ENCODE measurements at regions not wholly inside any gene's neighbourhood (a gene's known extent, or its start where the extent isn't known, plus 50 kb on each side); places are given as distances from the start of the nearest gene placed in this dataset.

DNA sequence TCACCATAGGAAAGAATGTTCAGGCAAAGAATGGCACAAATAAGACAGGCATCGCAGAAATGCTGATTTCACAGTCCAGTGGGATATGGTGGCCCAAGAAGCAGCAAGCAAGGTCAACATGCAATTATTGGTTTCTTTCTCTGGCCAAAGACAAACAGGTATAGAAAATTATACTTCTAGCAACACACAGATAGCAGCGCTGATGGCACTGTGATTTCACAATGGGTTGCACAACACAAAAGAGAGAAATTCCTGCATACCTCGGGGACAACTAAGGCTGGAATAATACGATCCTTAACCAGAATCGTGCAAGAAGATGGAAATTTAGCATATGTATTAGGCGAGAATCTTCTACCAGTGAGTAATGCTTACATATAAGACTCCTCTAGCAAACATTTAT lies 76.3 kb upstream of the NR2F2 start:
- DNase-seq (ENCODE audit: low read depth, low spot score) (no peak), FAIRE-seq (no peak)
- Histone ChIP-seq H2AFZ (ENCODE audit: control insufficient read depth, low read length) (no peak overlapping the region), H3K27me3 (ENCODE audit: control insufficient read depth, extremely low read depth, insufficient read depth, low read length) (no peaks in the 10 kb centered on the region), H3K9me3 (ENCODE audit: control insufficient read depth, low read depth, low read length) (no peaks in the 10 kb centered on the region), H3K4me2 (ENCODE audit: control insufficient read depth, extremely low read depth, insufficient read depth, low read depth, low read length) (no peak overlapping the region), H3K79me2 (ENCODE audit: control insufficient read depth, insufficient read depth, low read length) (no peaks in the 10 kb centered on the region), H3K4me3 (ENCODE audit: control insufficient read depth in 2 of 3, extremely low read depth in 1 of 3, insufficient read depth in 2 of 3, low read depth in 1 of 3, low read length in 3 of 3) (no peak overlapping the region), H3K4me1 (ENCODE audit: control insufficient read depth, extremely low read depth, insufficient read depth, low read length) (no peaks in the 10 kb centered on the region), H4K20me1 (ENCODE audit: control insufficient read depth, extremely low read depth, insufficient read depth, low read length) (no peaks in the 10 kb centered on the region), H3K9me1 (ENCODE audit: control insufficient read depth, extremely low read depth, insufficient read depth, low read length) (no peaks in the 10 kb centered on the region), H3K27ac (ENCODE audit: control insufficient read depth, insufficient read depth, low read length) (no peak overlapping the region), H3K36me3 (ENCODE audit: control insufficient read depth in 2 of 2, extremely low read depth in 1 of 2, insufficient read depth in 2 of 2, low read length in 2 of 2) (no peaks in the 10 kb centered on the region), H3K9ac (ENCODE audit: control insufficient read depth, extremely low read depth, insufficient read depth, low read length) (no peak overlapping the region)
- TF ChIP-seq EZH2 (IDR thresholded peaks at IDR 0.05; ENCODE audit: low read length): no peak
- TF ChIP-seq, protein P1, sequence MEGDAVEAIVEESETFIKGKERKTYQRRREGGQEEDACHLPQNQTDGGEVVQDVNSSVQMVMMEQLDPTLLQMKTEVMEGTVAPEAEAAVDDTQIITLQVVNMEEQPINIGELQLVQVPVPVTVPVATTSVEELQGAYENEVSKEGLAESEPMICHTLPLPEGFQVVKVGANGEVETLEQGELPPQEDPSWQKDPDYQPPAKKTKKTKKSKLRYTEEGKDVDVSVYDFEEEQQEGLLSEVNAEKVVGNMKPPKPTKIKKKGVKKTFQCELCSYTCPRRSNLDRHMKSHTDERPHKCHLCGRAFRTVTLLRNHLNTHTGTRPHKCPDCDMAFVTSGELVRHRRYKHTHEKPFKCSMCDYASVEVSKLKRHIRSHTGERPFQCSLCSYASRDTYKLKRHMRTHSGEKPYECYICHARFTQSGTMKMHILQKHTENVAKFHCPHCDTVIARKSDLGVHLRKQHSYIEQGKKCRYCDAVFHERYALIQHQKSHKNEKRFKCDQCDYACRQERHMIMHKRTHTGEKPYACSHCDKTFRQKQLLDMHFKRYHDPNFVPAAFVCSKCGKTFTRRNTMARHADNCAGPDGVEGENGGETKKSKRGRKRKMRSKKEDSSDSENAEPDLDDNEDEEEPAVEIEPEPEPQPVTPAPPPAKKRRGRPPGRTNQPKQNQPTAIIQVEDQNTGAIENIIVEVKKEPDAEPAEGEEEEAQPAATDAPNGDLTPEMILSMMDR (optimal IDR thresholded peaks at IDR 0.05 in 1 of 3, IDR thresholded peaks at IDR 0.05 in 1 of 3, conservative IDR thresholded peaks at IDR 0.05 in 1 of 3; ENCODE audit: extremely low read depth in 1 of 3, insufficient read depth in 2 of 3, low read length in 3 of 3): no peak
- dilution Hi-C loops (cut with MboI; ENCODE audit: extremely low pct_ligation_motif_present, low sequenced_read_pairs): no loop called here

DNA sequence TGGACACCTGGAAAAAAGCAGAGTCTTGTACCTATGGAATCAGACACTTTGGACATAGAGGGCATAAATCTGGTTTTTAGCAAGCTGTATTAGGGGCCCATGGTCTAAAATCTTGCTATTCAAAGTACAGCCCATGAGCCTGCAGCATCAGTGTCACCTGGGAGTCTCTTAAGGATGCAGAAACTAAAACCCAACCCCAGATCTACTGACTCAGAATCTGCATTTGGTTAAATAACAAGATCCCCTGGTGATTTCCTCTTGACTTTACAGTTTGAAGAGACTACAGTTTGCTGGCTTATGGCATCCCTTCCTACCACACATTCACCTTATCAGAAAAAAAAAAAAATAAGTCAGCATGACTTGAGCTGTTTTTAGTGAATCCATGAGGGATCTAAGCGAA lies 74.9 kb upstream of the NR2F2 start:
- Histone ChIP-seq H4K20me1 (ENCODE audit: control insufficient read depth, extremely low read depth, insufficient read depth, low read length) (no peaks in the 10 kb centered on the region), H3K4me3 (ENCODE audit: control insufficient read depth in 2 of 3, extremely low read depth in 1 of 3, insufficient read depth in 2 of 3, low read depth in 1 of 3, low read length in 3 of 3) (no peak overlapping the region), H3K4me1 (ENCODE audit: control insufficient read depth, extremely low read depth, insufficient read depth, low read length) (no peaks in the 10 kb centered on the region), H3K9me3 (ENCODE audit: control insufficient read depth, low read depth, low read length) (no peaks in the 10 kb centered on the region), H3K9me1 (ENCODE audit: control insufficient read depth, extremely low read depth, insufficient read depth, low read length) (no peaks in the 10 kb centered on the region), H3K79me2 (ENCODE audit: control insufficient read depth, insufficient read depth, low read length) (no peaks in the 10 kb centered on the region), H3K27ac (ENCODE audit: control insufficient read depth, insufficient read depth, low read length) (no peak overlapping the region), H2AFZ (ENCODE audit: control insufficient read depth, low read length) (no peak overlapping the region), H3K9ac (ENCODE audit: control insufficient read depth, extremely low read depth, insufficient read depth, low read length) (no peak overlapping the region), H3K27me3 (ENCODE audit: control insufficient read depth, extremely low read depth, insufficient read depth, low read length) (no peaks in the 10 kb centered on the region), H3K4me2 (ENCODE audit: control insufficient read depth, extremely low read depth, insufficient read depth, low read depth, low read length) (no peak overlapping the region), H3K36me3 (ENCODE audit: control insufficient read depth in 2 of 2, extremely low read depth in 1 of 2, insufficient read depth in 2 of 2, low read length in 2 of 2) (no peaks in the 10 kb centered on the region)
- TF ChIP-seq, protein P1 (optimal IDR thresholded peaks at IDR 0.05 in 1 of 3, IDR thresholded peaks at IDR 0.05 in 1 of 3, conservative IDR thresholded peaks at IDR 0.05 in 1 of 3; ENCODE audit: extremely low read depth in 1 of 3, insufficient read depth in 2 of 3, low read length in 3 of 3): no peak
- TF ChIP-seq EZH2 (IDR thresholded peaks at IDR 0.05; ENCODE audit: low read length): no peak
- no peak for FAIRE-seq
- dilution Hi-C loops (cut with MboI; ENCODE audit: extremely low pct_ligation_motif_present, low sequenced_read_pairs): no loop called here
- DNase-seq (ENCODE audit: low read depth, low spot score): no peak

All from keratinocyte (primary cell).